ENCODE measurements at regions not wholly inside any gene's neighbourhood (a gene's known extent, or its start where the extent isn't known, plus 50 kb on each side); places are given as distances from the start of the nearest gene placed in this dataset.

DNA sequence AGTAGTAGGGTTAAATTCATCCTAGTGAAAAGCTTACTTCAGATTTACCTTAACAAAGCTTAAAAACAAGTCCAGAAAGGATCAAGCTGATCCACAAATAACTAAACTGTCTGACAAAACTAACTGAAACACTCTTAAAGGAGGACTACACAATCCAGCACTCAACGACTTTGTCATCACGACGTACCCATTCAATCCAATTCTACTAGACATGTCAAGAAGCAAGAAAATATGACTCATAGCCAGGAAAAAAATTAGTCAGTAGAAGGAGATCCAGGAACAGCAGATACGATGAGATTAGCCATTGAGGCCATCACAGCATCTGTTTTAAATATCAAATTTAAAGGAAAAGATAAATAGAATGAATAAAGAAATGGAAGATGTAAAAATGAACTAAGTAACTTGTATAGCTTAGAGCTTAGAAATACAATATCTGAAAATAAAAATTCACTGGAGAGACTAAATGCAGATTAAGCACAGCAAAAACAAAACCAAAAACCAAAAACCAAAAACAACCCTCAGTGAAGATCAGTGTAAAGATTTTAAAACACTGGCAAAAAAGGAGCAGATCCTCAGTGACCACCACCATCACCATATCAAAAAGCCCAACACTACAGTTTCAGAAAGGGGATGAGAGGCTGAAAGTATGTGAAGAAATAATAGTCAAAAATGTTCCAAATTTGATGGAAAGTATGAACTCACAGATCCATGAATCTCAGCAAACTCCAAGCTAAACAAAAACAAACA lies 95.0 kb upstream of the CCND2 start:
- Mint-ChIP-seq H3K27ac (no peak overlapping the region), H3K9me3 (peaks cover 10% of the 10 kb centered on the region), H3K4me1 (no peaks in the 10 kb centered on the region), H3K4me3 (no peak overlapping the region), H3K27me3 (ENCODE audit: low read depth) (no peaks in the 10 kb centered on the region), H3K36me3 (no peaks in the 10 kb centered on the region)
- no peak for TF ChIP-seq CTCF (IDR thresholded peaks at IDR 0.05; ENCODE audit: unreplicated experiment)
- no peak for DNase-seq (ENCODE audit: low spot score in 2 of 2, unreplicated experiment in 2 of 2)

- H3K27me3 Mint-ChIP-seq (ENCODE audit: low read depth): no peaks in the 10 kb centered on the region
- no peak overlapping the region for H3K4me3 Mint-ChIP-seq
- H3K4me1 Mint-ChIP-seq: no peaks in the 10 kb centered on the region
- no peaks in the 10 kb centered on the region for H3K9me3 Mint-ChIP-seq
- no peak overlapping the region for H3K27ac Mint-ChIP-seq
- no peak for DNase-seq (ENCODE audit: low spot score in 2 of 2, unreplicated experiment in 2 of 2)
- no peak for TF ChIP-seq CTCF (IDR thresholded peaks at IDR 0.05; ENCODE audit: unreplicated experiment)
- H3K36me3 Mint-ChIP-seq: no peaks in the 10 kb centered on the region
These were observed 96.3 kb upstream of the CCND2 start for GRCh38 chr12:4177262-4177661.

GRCh38 chr12:4176168-4176567 lies 97.4 kb upstream of the CCND2 start:
- no peak for DNase-seq (ENCODE audit: low spot score in 2 of 2, unreplicated experiment in 2 of 2)
- TF ChIP-seq CTCF (IDR thresholded peaks at IDR 0.05; ENCODE audit: unreplicated experiment): no peak
- no peaks in the 10 kb centered on the region for H3K36me3 Mint-ChIP-seq

GRCh38 chr12:4174417-4174816 lies 99.1 kb upstream of the CCND2 start:
- TF ChIP-seq CTCF (IDR thresholded peaks at IDR 0.05; ENCODE audit: unreplicated experiment): no peak
- H3K4me1 Mint-ChIP-seq: no peaks in the 10 kb centered on the region
- H3K4me3 Mint-ChIP-seq: no peak overlapping the region
- H3K27ac Mint-ChIP-seq: no peak overlapping the region
- H3K9me3 Mint-ChIP-seq: no peaks in the 10 kb centered on the region
- no peaks in the 10 kb centered on the region for H3K36me3 Mint-ChIP-seq
- DNase-seq (ENCODE audit: low spot score in 2 of 2, unreplicated experiment in 2 of 2): no peak
- H3K27me3 Mint-ChIP-seq (ENCODE audit: low read depth): no peaks in the 10 kb centered on the region

More at GRCh38 chr12:4176168-4176567, 97.4 kb upstream of the CCND2 start:
- no peaks in the 10 kb centered on the region for H3K9me3 Mint-ChIP-seq
- H3K4me3 Mint-ChIP-seq: no peak overlapping the region
- H3K27ac Mint-ChIP-seq: no peak overlapping the region
- H3K4me1 Mint-ChIP-seq: no peaks in the 10 kb centered on the region
- no peaks in the 10 kb centered on the region for H3K27me3 Mint-ChIP-seq (ENCODE audit: low read depth)

GRCh38 chr12:4172999-4173398 lies 100.6 kb upstream of the CCND2 start:
- Mint-ChIP-seq H3K9me3 (no peaks in the 10 kb centered on the region), H3K27ac (no peak overlapping the region), H3K4me3 (no peak overlapping the region)

More at GRCh38 chr12:4172999-4173398, 100.6 kb upstream of the CCND2 start:
- no peaks in the 10 kb centered on the region for H3K27me3 Mint-ChIP-seq (ENCODE audit: low read depth)
- no peaks in the 10 kb centered on the region for H3K36me3 Mint-ChIP-seq
- no peak for TF ChIP-seq CTCF (IDR thresholded peaks at IDR 0.05; ENCODE audit: unreplicated experiment)
- DNase-seq (ENCODE audit: low spot score in 2 of 2, unreplicated experiment in 2 of 2): no peak
- H3K4me1 Mint-ChIP-seq: no peaks in the 10 kb centered on the region

All from mesothelial cell of epicardium (in vitro differentiated cells).